Astrocyte (in vitro differentiated cells and primary cell): ENCODE measurements at regions not wholly inside any gene's neighbourhood (a gene's known extent, or its start where the extent isn't known, plus 50 kb on each side); places are given as distances from the start of the nearest gene placed in this dataset.
A peak's percentile ranks its signal among the peaks of the same experiment; 100 is the strongest.

ENCODE experiments used
- DNase-seq: peaks from one replicate; pipeline ENCODE4 v3.0.0-alpha.2; 2010; ENCODE audit warnings: low read depth
- FAIRE-seq: peaks from 2 replicates; lab custom pipeline; 2011; peaks lifted over from hg19 to GRCh38; lab: Jason Lieb, UNC
- H2AFZ ChIP-seq: 2 replicates; pipeline ENCODE4 v1.6.0; 2012; ENCODE audit warnings: low read depth, low read length, inconsistent platforms
- H3K27ac ChIP-seq: 2 replicates; pipeline ENCODE4 v1.5.1; 2011; ENCODE audit warnings: low read depth, low read length, inconsistent platforms
- H3K27me3 ChIP-seq: 2 replicates; pipeline ENCODE4 v1.6.0; 2011; ENCODE audit warnings: low read length, inconsistent platforms; ENCODE audit not compliant: insufficient read depth
- H3K36me3 ChIP-seq: 2 replicates; pipeline ENCODE4 v1.5.1; 2011; ENCODE audit warnings: low read length, inconsistent platforms; ENCODE audit not compliant: insufficient read depth
- H3K4me1 ChIP-seq: 2 replicates; pipeline ENCODE4 v1.5.1; 2011; ENCODE audit warnings: low read length, inconsistent platforms; ENCODE audit not compliant: insufficient read depth
- H3K4me2 ChIP-seq: 2 replicates; pipeline ENCODE4 v1.6.0; 2012; ENCODE audit warnings: low read length, inconsistent platforms
- H3K4me3 ChIP-seq: 2 replicates; pipeline ENCODE4 v1.5.1; 2011; ENCODE audit warnings: low read depth, mild to moderate bottlenecking, low read length, inconsistent platforms; ENCODE audit not compliant: insufficient read depth
- H3K79me2 ChIP-seq: 2 replicates; pipeline ENCODE4 v1.6.0; 2012; ENCODE audit warnings: mild to moderate bottlenecking, low read length, inconsistent platforms; ENCODE audit not compliant: insufficient read depth
- H3K9ac ChIP-seq: 2 replicates; pipeline ENCODE4 v1.6.0; 2012; ENCODE audit warnings: mild to moderate bottlenecking, low read length, inconsistent platforms
- H3K9me3 ChIP-seq: 2 replicates; pipeline ENCODE4 v1.5.1; 2012; ENCODE audit warnings: low read depth, mild to moderate bottlenecking, low read length, inconsistent platforms; ENCODE audit not compliant: insufficient read depth
- H4K20me1 ChIP-seq: 2 replicates; pipeline ENCODE4 v1.6.0; 2012; ENCODE audit warnings: low read length, inconsistent platforms; ENCODE audit not compliant: insufficient read depth
- H3K27ac Mint-ChIP-seq: one replicate; pipeline ENCODE4 v1.8.0; 2021; ENCODE audit warnings: mild to moderate bottlenecking, mixed read lengths; ENCODE audit not compliant: unreplicated experiment
- H3K27me3 Mint-ChIP-seq: one replicate; pipeline ENCODE4 v1.8.0; 2021; ENCODE audit warnings: low read depth, mixed read lengths; ENCODE audit not compliant: unreplicated experiment
- H3K36me3 Mint-ChIP-seq: one replicate; pipeline ENCODE4 v1.8.0; 2021; ENCODE audit warnings: low read depth, mixed read lengths; ENCODE audit not compliant: unreplicated experiment
- H3K4me1 Mint-ChIP-seq: one replicate; pipeline ENCODE4 v1.8.0; 2021; ENCODE audit warnings: low read depth, mixed read lengths; ENCODE audit not compliant: unreplicated experiment
- H3K4me3 Mint-ChIP-seq: one replicate; pipeline ENCODE4 v1.8.0; 2021; ENCODE audit warnings: mild to moderate bottlenecking, moderate library complexity, mixed read lengths; ENCODE audit not compliant: unreplicated experiment
- H3K9me3 Mint-ChIP-seq: one replicate; pipeline ENCODE4 v1.8.0; 2021; ENCODE audit warnings: mild to moderate bottlenecking, mixed read lengths; ENCODE audit not compliant: unreplicated experiment
- EZH2 ChIP-seq: IDR thresholded peaks from 2 replicates; pipeline ENCODE4 v1.6.1; 2012; ENCODE audit warnings: mild to moderate bottlenecking, low read length, inconsistent platforms; ENCODE audit not compliant: insufficient read depth
- TF ChIP-seq, protein P1 (sequence below): IDR thresholded peaks from 2 replicates; pipeline ENCODE4 v1.5.1; 2011; ENCODE audit warnings: low read depth, mild to moderate bottlenecking, inconsistent platforms, low read length, moderate library complexity; ENCODE audit not compliant: insufficient read depth

DNA sequence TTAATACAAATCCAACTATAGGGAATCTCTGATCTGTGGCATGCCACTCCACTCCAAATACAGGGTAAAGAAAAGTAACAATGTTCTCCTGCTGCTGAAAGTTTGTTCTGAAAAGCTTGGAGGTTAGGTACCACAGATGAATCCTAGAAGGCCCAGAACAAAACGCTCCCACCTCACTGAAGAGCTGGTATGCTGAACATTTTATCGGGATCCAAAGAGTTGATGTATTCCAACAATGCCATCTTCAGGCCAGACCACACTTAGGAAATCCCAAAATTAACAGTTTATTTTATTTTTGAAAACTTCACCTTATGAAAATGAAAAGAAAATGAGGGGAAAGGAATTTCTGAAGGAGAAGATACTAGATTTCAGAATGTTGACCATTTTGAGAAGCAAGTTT, 145.1 kb upstream of the CDH19 start:
- Histone ChIP-seq H3K27ac (no peak overlapping the region), H3K4me3 (no peak overlapping the region), H3K9me3 (no peaks in the 10 kb centered on the region), H3K4me1 (no peaks in the 10 kb centered on the region), H3K4me2 (no peak overlapping the region), H2AFZ (no peak overlapping the region), H3K9ac (no peak overlapping the region), H3K79me2 (no peaks in the 10 kb centered on the region), H4K20me1 (no peaks in the 10 kb centered on the region), H3K36me3 (no peaks in the 10 kb centered on the region), H3K27me3 (no peaks in the 10 kb centered on the region)
- TF ChIP-seq EZH2: no peak
- TF ChIP-seq, protein P1, sequence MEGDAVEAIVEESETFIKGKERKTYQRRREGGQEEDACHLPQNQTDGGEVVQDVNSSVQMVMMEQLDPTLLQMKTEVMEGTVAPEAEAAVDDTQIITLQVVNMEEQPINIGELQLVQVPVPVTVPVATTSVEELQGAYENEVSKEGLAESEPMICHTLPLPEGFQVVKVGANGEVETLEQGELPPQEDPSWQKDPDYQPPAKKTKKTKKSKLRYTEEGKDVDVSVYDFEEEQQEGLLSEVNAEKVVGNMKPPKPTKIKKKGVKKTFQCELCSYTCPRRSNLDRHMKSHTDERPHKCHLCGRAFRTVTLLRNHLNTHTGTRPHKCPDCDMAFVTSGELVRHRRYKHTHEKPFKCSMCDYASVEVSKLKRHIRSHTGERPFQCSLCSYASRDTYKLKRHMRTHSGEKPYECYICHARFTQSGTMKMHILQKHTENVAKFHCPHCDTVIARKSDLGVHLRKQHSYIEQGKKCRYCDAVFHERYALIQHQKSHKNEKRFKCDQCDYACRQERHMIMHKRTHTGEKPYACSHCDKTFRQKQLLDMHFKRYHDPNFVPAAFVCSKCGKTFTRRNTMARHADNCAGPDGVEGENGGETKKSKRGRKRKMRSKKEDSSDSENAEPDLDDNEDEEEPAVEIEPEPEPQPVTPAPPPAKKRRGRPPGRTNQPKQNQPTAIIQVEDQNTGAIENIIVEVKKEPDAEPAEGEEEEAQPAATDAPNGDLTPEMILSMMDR: no peak
- Mint-ChIP-seq H3K36me3 (no peaks in the 10 kb centered on the region), H3K4me1 (peaks cover 10% of the 10 kb centered on the region), H3K27ac (no peak overlapping the region), H3K27me3 (no peaks in the 10 kb centered on the region), H3K9me3 (no peaks in the 10 kb centered on the region), H3K4me3 (no peak overlapping the region)
- FAIRE-seq: no peak
- DNase-seq: peak; percentile 15

DNA sequence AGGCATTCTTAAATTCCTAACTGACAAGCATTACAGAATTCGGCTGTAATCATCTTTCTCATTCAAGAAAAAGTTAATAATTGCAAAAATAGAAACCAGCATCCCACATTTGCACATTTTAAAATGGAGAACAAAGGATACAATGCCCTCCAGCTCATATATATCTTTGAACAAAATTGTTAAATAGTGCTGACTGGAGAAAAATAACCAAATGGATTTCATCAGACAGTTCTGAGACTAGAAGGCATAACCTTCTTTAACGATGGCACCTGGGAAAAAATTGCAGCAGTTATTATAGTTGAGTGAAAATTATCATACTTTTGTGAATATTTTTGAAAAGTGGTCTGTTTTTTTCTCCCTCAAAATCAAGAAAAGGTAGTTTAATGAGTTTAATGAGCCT, 138.9 kb upstream of the CDH19 start:
- Mint-ChIP-seq H3K4me3 (no peak overlapping the region), H3K36me3 (no peaks in the 10 kb centered on the region), H3K27ac (no peak overlapping the region), H3K4me1 (no peaks in the 10 kb centered on the region), H3K27me3 (no peaks in the 10 kb centered on the region), H3K9me3 (no peaks in the 10 kb centered on the region)
- Histone ChIP-seq H3K9ac (no peak overlapping the region), H3K79me2 (no peaks in the 10 kb centered on the region), H3K27ac (no peak overlapping the region), H3K4me3 (no peak overlapping the region), H3K4me1 (no peaks in the 10 kb centered on the region), H3K4me2 (no peak overlapping the region), H3K27me3 (no peaks in the 10 kb centered on the region), H4K20me1 (no peaks in the 10 kb centered on the region), H3K36me3 (no peaks in the 10 kb centered on the region), H3K9me3 (no peaks in the 10 kb centered on the region), H2AFZ (no peak overlapping the region)
- no peak for TF ChIP-seq EZH2
- TF ChIP-seq, protein P1: no peak
- FAIRE-seq (no peak), DNase-seq (no peak)

DNA sequence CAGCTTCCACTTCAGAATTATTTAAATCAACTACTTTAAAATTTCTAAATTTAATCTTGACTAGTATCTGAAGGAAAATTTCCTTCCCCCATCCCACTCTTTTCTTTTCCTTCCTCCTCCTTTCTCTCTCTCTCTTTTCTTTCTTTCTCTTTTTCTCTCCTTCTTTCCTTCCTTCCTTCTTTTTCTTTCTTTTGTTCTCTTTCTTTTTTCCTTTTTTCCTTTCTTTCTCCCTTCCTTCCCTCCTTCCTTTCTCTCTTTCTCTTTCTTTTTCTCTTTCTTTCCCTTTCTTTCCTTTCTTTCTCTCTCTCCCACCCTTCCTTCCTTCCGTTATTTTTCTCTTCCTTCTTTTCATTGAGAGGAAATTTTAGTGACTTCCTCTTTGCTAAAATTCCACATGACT, 132.0 kb upstream of the CDH19 start:
- H3K4me1 Mint-ChIP-seq: peaks cover 7% of the 10 kb centered on the region
- no peak overlapping the region for H3K27ac ChIP-seq
- H3K27me3 ChIP-seq: no peaks in the 10 kb centered on the region
- no peak overlapping the region for H3K4me3 ChIP-seq
- no peak overlapping the region for H3K4me2 ChIP-seq
- no peaks in the 10 kb centered on the region for H3K27me3 Mint-ChIP-seq
- no peaks in the 10 kb centered on the region for H3K79me2 ChIP-seq
- H3K9me3 Mint-ChIP-seq: no peaks in the 10 kb centered on the region
- H3K4me3 Mint-ChIP-seq: no peak overlapping the region
- no peak overlapping the region for H2AFZ ChIP-seq
- no peak overlapping the region for H3K27ac Mint-ChIP-seq
- TF ChIP-seq EZH2: no peak
- TF ChIP-seq, protein P1: no peak
- no peaks in the 10 kb centered on the region for H3K36me3 Mint-ChIP-seq
- no peak overlapping the region for H3K9ac ChIP-seq
- H4K20me1 ChIP-seq: no peaks in the 10 kb centered on the region
- no peaks in the 10 kb centered on the region for H3K36me3 ChIP-seq
- DNase-seq (no peak), FAIRE-seq (no peak)
- no peaks in the 10 kb centered on the region for H3K4me1 ChIP-seq
- no peaks in the 10 kb centered on the region for H3K9me3 ChIP-seq
